NB4 (cell line): ENCODE measurements at regions not wholly inside any gene's neighbourhood (a gene's known extent, or its start where the extent isn't known, plus 50 kb on each side); places are given as distances from the start of the nearest gene placed in this dataset.

Experiments
- POLR2A ChIP-seq: IDR thresholded peaks from 2 replicates; pipeline ENCODE4 v1.6.1; 2011; ENCODE audit warnings: mild to moderate bottlenecking; ENCODE audit not compliant: insufficient read length; ENCODE audit errors: extremely low read depth
- TF ChIP-seq, protein P1 (sequence below): IDR thresholded peaks from one replicate; pipeline ENCODE4 v1.5.1; 2012; ENCODE audit warnings: low read depth, low read length
- TF ChIP-seq, protein P2 (sequence below): IDR thresholded peaks from 2 replicates; pipeline ENCODE4 v1.6.1; 2011; ENCODE audit warnings: low read depth, low read length

DNA sequence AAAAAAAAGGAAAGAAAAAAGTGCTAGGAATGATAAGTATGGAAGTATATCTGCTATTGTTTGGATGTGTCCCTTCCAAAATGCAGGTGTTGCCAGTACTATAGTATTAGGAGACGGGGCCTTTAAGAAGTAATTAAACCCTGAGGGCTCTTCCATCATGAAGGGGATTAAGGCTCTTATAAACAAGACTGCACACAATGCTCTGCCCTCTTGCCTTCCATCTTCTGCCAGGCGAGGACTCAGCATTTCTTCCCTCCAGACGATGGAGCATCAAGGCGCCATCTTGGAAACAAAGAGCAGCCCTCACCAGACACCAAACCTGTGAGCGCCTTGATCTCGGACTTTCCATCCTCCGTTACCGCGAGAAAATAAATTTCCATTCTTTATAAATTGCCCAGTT, 120.1 kb upstream of the GPM6A start:
- TF ChIP-seq, protein P1, sequence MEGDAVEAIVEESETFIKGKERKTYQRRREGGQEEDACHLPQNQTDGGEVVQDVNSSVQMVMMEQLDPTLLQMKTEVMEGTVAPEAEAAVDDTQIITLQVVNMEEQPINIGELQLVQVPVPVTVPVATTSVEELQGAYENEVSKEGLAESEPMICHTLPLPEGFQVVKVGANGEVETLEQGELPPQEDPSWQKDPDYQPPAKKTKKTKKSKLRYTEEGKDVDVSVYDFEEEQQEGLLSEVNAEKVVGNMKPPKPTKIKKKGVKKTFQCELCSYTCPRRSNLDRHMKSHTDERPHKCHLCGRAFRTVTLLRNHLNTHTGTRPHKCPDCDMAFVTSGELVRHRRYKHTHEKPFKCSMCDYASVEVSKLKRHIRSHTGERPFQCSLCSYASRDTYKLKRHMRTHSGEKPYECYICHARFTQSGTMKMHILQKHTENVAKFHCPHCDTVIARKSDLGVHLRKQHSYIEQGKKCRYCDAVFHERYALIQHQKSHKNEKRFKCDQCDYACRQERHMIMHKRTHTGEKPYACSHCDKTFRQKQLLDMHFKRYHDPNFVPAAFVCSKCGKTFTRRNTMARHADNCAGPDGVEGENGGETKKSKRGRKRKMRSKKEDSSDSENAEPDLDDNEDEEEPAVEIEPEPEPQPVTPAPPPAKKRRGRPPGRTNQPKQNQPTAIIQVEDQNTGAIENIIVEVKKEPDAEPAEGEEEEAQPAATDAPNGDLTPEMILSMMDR = no peak
- no peak for TF ChIP-seq POLR2A
- TF ChIP-seq, protein P2, sequence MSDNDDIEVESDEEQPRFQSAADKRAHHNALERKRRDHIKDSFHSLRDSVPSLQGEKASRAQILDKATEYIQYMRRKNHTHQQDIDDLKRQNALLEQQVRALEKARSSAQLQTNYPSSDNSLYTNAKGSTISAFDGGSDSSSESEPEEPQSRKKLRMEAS = no peak
